Inflammatory macrophage (primary cell): ENCODE measurements at regions not wholly inside any gene's neighbourhood (a gene's known extent, or its start where the extent isn't known, plus 50 kb on each side); places are given as distances from the start of the nearest gene placed in this dataset.

Source experiments
- DNase-seq, 2 donors: peaks; one replicate each; pipeline ENCODE4 v3.0.0-alpha.2; 2020 to 2022

DNA sequence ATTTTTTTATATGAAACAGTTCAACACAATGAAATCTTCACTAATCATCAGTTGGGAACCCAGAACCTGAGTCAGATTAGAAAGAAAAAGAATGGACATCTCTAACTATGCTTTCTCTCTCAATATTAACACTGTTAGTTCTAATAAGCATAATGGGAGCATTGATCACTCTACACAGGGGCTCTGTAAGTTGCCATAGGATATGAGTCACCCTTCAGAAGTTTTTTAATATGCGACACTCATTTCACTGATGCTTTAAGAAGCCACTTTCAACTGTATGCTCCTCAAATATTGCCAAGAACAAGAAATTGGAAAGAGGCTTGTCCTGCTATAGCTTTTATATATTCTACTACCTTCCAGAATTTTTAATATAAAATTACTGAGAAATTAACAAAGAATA, 187.0 kb downstream of the AASDH start:
- DNase-seq: no peak

DNA sequence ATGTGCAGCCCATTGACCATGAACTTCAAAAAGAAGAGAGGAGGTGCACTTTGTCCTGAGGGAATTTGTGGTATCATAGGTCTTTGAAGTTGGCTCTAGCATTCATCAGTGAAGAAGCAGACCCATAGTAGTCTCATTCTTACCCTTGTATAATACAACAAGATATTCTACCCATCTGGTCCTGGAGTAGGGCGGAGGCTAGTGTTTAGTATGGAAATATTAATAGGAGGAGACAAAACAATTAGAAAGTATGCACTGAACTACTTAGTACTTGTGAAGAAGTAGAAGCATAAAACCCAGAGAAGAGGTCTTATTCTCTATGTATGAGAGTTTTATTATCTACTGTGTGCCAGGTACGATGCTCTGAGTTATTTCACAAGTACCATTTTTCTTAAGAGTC, 189.0 kb downstream of the AASDH start:
- DNase-seq: no peak

DNA sequence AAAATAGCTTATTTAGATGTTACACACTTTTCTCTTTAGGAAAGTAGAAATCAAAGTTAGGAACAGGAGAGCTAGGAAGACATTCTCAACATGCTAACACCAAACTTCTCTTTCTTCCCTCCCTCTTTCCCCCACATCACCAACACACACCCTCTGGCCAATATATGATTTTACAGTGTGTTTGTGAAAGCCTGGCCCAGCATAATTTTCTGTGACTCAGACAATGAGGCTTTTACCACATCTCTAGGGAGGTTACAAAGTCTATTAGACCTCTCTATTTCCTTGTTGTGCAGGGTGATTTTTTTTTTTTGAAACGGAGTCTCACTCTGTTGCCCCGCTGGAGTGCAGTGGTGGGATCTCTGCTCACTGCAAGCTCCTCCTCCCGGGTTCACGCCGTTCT, 189.9 kb downstream of the AASDH start:
- no peak for DNase-seq

DNA sequence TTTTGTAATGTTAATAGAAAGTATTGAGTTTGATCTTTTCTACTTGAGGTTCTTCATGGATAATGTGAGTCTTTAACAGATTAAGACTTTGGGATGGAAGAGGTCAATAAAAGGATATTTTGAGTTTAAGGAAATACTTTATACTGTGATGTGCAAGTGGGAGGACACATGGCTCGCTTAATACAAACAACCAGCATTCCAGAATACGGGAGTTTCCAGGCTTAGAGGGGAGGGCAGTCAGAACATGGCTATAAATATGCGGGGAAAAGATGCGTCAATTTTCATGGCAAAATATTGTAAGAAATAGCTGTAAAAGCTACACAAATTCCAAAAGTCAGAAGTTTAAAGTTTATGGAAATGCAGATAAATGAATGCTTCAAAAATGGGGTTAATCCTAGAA, 192.3 kb downstream of the AASDH start:
- no peak for DNase-seq

GRCh38 chr4:56191534-56191933, 195.8 kb downstream of the AASDH start:
- DNase-seq: no peak

GRCh38 chr4:56187688-56188087, 199.6 kb downstream of the AASDH start:
- DNase-seq: no peak

- DNase-seq: no peak
Observed at GRCh38 chr4:56186808-56187523, 200.3 kb downstream of the AASDH start.

GRCh38 chr4:56185901-56186300, 201.4 kb downstream of the AASDH start:
- no peak for DNase-seq

GRCh38 chr4:56184214-56184613, 203.1 kb downstream of the AASDH start:
- DNase-seq: no peak

- DNase-seq: peak; percentile 34 to 64
Observed at GRCh38 chr4:56183344-56183959, 203.8 kb downstream of the AASDH start.

GRCh38 chr4:56182356-56182755, 204.9 kb downstream of the AASDH start:
- peak; percentile 15 to 45 for DNase-seq

GRCh38 chr4:56181140-56181953, 205.9 kb downstream of the AASDH start:
- DNase-seq: peak; percentile 57 to 78

DNA sequence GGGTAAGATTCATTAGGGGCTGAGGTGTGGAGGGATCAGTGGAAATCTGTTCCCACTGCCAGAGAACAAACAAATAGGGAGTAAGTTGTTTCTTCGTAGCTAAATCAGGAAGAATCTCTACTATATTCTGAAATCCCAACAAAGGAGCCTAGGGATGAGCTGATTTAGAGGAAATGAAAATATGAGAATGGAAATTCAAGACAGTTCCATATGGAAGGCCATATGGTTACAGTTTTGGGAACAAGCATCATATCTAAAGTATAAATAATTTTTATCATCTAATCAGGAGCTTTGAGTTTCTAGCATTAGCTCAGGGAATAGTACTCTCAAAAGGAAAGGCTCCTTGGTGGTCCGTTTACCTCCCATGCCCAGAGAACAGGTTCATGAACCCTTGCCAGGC, 218.2 kb downstream of the AASDH start:
- DNase-seq: no peak

- DNase-seq: no peak
Observed at GRCh38 chr4:56164907-56165306, 216.2 kb downstream of the CEP135 start.

GRCh38 chr4:56160636-56161035, 211.9 kb downstream of the CEP135 start:
- DNase-seq: no peak

DNA sequence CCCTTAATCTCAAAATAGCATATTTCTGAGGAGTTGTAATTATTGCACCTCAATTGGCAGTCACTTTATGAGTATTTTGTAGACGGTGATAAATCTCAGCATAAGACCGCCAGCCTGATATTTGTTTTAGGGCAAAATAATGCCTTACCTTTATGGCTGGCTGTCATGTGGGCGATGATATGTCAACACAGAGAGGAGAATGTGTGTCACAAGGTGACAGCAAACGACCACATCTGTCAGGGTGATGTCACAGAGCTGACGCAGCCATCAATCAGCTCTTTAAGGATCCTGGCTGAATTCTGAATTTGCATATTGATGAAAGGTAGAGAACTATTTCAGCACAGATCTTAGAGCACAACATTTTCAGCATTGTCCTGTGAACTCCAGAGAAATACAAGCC, 209.7 kb downstream of the CEP135 start:
- DNase-seq: no peak

- no peak for DNase-seq
Observed at GRCh38 chr4:56156141-56156540, 207.4 kb downstream of the CEP135 start.

GRCh38 chr4:56155432-56155831, 206.7 kb downstream of the CEP135 start:
- no peak for DNase-seq

- no peak for DNase-seq
Observed at GRCh38 chr4:56149591-56149990, 200.8 kb downstream of the CEP135 start.

DNA sequence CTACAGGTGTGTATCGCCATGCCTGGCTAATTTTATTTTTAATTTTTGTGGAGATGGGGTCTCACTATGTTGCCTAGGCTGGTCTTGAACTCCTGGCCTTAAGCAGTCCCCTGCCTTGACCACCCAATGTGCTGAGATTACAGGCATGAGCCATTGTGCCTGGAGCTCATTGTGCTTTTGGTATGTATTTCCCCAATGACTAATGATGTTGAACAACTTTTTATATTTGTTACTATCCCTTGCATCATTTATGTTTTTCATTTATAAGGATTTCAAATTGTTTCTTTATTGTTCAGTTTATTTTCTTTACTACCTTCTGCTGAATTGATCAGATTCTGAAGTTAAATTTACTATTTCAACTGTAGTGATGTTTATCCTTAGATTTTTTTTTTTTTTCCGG, 199.7 kb downstream of the CEP135 start:
- DNase-seq: no peak

GRCh38 chr4:56147371-56147770, 198.6 kb downstream of the CEP135 start:
- DNase-seq: no peak

GRCh38 chr4:56146956-56147355, 198.2 kb downstream of the CEP135 start:
- DNase-seq: no peak

GRCh38 chr4:56142088-56142487, 193.3 kb downstream of the CEP135 start:
- no peak for DNase-seq
